B cell (primary cell): ENCODE measurements at regions not wholly inside any gene's neighbourhood (a gene's known extent, or its start where the extent isn't known, plus 50 kb on each side); places are given as distances from the start of the nearest gene placed in this dataset.

Experiments
- ATAC-seq: fragments of 200-7000 bp; cut with Tn5 transposase; one replicate; pipeline ENCODE4 v1.10.0; 2021; ENCODE audit warnings: low read depth, mild to moderate bottlenecking, moderate number of reproducible peaks, moderate library complexity
- CTCF ChIA-PET: fragments of 350-600 bp; sonication (Branson Sonifier 250); formaldehyde crosslinking; loops from one replicate; lab custom pipeline; 2021; ENCODE audit warnings: antibody characterized with exemption, inconsistent platforms; lab: Charles Lee
- POLR2A ChIA-PET: fragments of 350-600 bp; sonication (Branson Sonifier 250); formaldehyde crosslinking; loops from one replicate; lab custom pipeline; 2021; ENCODE audit warnings: antibody characterized with exemption; lab: Charles Lee
- DNase-seq: peaks from one replicate; pipeline ENCODE4 v3.0.0; 2013
- H2AFZ ChIP-seq: 2 replicates; pipeline ENCODE4 v1.6.1; 2012; ENCODE audit warnings: mild to moderate bottlenecking, low read depth, low read length; ENCODE audit not compliant: insufficient read depth, poor library complexity, severe bottlenecking
- H3K27ac ChIP-seq, 2 donors: 1 replicate in 1 of 2; 2 replicates in 1 of 2; pipeline ENCODE4 v1.5.1; 2012 to 2013; ENCODE audit warnings: low read length in 2 of 2, mild to moderate bottlenecking in 2 of 2, moderate library complexity in 1 of 2
- H3K27me3 ChIP-seq, 4 experiments: fragments of 200-600 bp in 1 of 4; sonication (generic) in 1 of 4; replicated peaks in 1 of 4; 1 replicate in 2 of 4; 2 replicates in 2 of 4; pipeline versions ENCODE4 v1.6.1 to v1.7.0; 2013 to 2016; ENCODE audit warnings: low read length in 3 of 4, mild to moderate bottlenecking in 2 of 4, mixed read lengths in 1 of 4, moderate library complexity in 1 of 4; ENCODE audit not compliant: insufficient read depth in 4 of 4, control insufficient read depth in 3 of 4; ENCODE audit errors: control extremely low read depth in 1 of 4
- H3K36me3 ChIP-seq, 2 experiments: replicated peaks in 1 of 2; 1 replicate in 1 of 2; 2 replicates in 1 of 2; pipeline versions ENCODE4 v1.6.1 to v1.7.1; 2013; ENCODE audit warnings: low read length in 1 of 2; ENCODE audit not compliant: insufficient read depth in 2 of 2, control insufficient read depth in 1 of 2; ENCODE audit errors: control extremely low read depth in 1 of 2, extremely low read depth in 1 of 2
- H3K4me1 ChIP-seq, 2 donors: fragments of 200-600 bp in 1 of 2; sonication (generic) in 1 of 2; 1 replicate in 1 of 2; 2 replicates in 1 of 2; pipeline versions ENCODE4 v1.5.1 to v1.6.1; 2013 to 2017; ENCODE audit warnings: low read length in 2 of 2; ENCODE audit not compliant: control insufficient read depth in 2 of 2, insufficient read depth in 2 of 2
- H3K4me2 ChIP-seq: replicated peaks from 2 replicates; pipeline ENCODE3; 2012; ENCODE audit warnings: mild to moderate bottlenecking, low read depth, low read length; ENCODE audit not compliant: poor library complexity, severe bottlenecking
- H3K4me3 ChIP-seq, 5 experiments: fragments of 200-600 bp in 1 of 5; sonication (generic) in 1 of 5; 1 replicate in 3 of 5; 2 replicates in 2 of 5; pipeline versions ENCODE4 v1.5.1 to v1.7.0; 2011 to 2016; ENCODE audit warnings: low read length in 4 of 5, mild to moderate bottlenecking in 4 of 5, low read depth in 2 of 5, control low read depth in 1 of 5, moderate library complexity in 1 of 5; ENCODE audit not compliant: insufficient read depth in 1 of 5; ENCODE audit errors: control extremely low read depth in 1 of 5, extremely low read depth in 1 of 5
- H3K79me2 ChIP-seq: fragments of 200-600 bp; sonication (generic); one replicate; pipeline ENCODE4 v1.6.0; 2016; ENCODE audit warnings: low read length; ENCODE audit not compliant: control insufficient read depth, insufficient read depth
- H3K9ac ChIP-seq: fragments of 200-600 bp; sonication (generic); 2 replicates; pipeline ENCODE4 v1.6.1; 2017; ENCODE audit warnings: mild to moderate bottlenecking, low read length, moderate library complexity
- H3K9me3 ChIP-seq, 3 donors: one replicate each; pipeline versions ENCODE4 v1.6.1 to v1.7.1; 2013; ENCODE audit warnings: low read length in 2 of 3; ENCODE audit not compliant: control insufficient read depth in 2 of 3, insufficient read depth in 1 of 3; ENCODE audit errors: control extremely low read depth in 1 of 3
- H4K20me1 ChIP-seq: 2 replicates; pipeline ENCODE4 v1.6.0; 2012; ENCODE audit warnings: mild to moderate bottlenecking, low read length; ENCODE audit not compliant: insufficient read depth, control insufficient read depth, poor library complexity, severe bottlenecking
- H3K27ac Mint-ChIP-seq: one replicate; pipeline ENCODE4 v1.8.0; 2021; ENCODE audit warnings: mixed read lengths
- H3K27me3 Mint-ChIP-seq: one replicate; pipeline ENCODE4 v1.8.0; 2021; ENCODE audit warnings: mixed read lengths
- H3K4me1 Mint-ChIP-seq: one replicate; pipeline ENCODE4 v1.8.0; 2021; ENCODE audit warnings: mixed read lengths
- H3K4me3 Mint-ChIP-seq: one replicate; pipeline ENCODE4 v1.8.0; 2021; ENCODE audit warnings: mixed read lengths
- H3K9me3 Mint-ChIP-seq: one replicate; pipeline ENCODE4 v1.8.0; 2022; ENCODE audit warnings: mixed read lengths; ENCODE audit not compliant: insufficient read depth
- CTCF ChIP-seq: fragments of 200-600 bp; IDR thresholded peaks from one replicate; pipeline ENCODE4 v1.8.0; 2022; ENCODE audit warnings: antibody characterized with exemption, mild to moderate bottlenecking
- EZH2 ChIP-seq: IDR thresholded peaks from 2 replicates; pipeline ENCODE4 v1.6.1; 2012; ENCODE audit warnings: borderline replicate concordance, low read depth, mild to moderate bottlenecking, moderate library complexity, low read length; ENCODE audit not compliant: insufficient read depth, poor library complexity, severe bottlenecking
- WGBS: methylation state at CpG from one replicate; pipeline ENCODE4 v1.1.5; 2013; ENCODE audit warnings: missing lambda C conversion rate; ENCODE audit not compliant: insufficient coverage; 5-methylcytosine and 5-hydroxymethylcytosine counted together
- intact Hi-C: fragments of 100-400 bp; cut with micrococcal nuclease; formaldehyde crosslinking; loops from one replicate; pipeline ENCODE4 v1.10.0; 2022

GRCh38 chr9:29974197-29974596 is 2400.9 kb upstream of the C9orf72 start:
- no peaks in the 10 kb centered on the region for H3K36me3 ChIP-seq
- no peak overlapping the region for H3K27ac Mint-ChIP-seq
- H3K4me1 ChIP-seq = no peaks in the 10 kb centered on the region
- no peaks in the 10 kb centered on the region for H3K79me2 ChIP-seq
- no peaks in the 10 kb centered on the region for H3K27me3 ChIP-seq
- H3K27me3 Mint-ChIP-seq = no peaks in the 10 kb centered on the region
- H4K20me1 ChIP-seq = no peaks in the 10 kb centered on the region
- H3K27ac ChIP-seq = no peak overlapping the region
- intact Hi-C loops = no loop called here
- ChIA-PET CTCF (no interaction called here), POLR2A (no interaction called here)
- TF ChIP-seq CTCF (no peak), EZH2 (no peak)
- DNase-seq (no peak), ATAC-seq (no peak)
- no peak overlapping the region for H3K4me3 Mint-ChIP-seq
- WGBS = no CpG with 5 or more reads among the region's 1 CpG
- no peak overlapping the region for H3K4me3 ChIP-seq
- no peaks in the 10 kb centered on the region for H3K4me1 Mint-ChIP-seq
- no peak overlapping the region for H2AFZ ChIP-seq
- H3K4me2 ChIP-seq = no peak overlapping the region
- H3K9me3 Mint-ChIP-seq = no peaks in the 10 kb centered on the region
- H3K9me3 ChIP-seq = peaks cover 0 to 11% (median 0%) of the 10 kb centered on the region in 3 donors
- no peak overlapping the region for H3K9ac ChIP-seq

DNA sequence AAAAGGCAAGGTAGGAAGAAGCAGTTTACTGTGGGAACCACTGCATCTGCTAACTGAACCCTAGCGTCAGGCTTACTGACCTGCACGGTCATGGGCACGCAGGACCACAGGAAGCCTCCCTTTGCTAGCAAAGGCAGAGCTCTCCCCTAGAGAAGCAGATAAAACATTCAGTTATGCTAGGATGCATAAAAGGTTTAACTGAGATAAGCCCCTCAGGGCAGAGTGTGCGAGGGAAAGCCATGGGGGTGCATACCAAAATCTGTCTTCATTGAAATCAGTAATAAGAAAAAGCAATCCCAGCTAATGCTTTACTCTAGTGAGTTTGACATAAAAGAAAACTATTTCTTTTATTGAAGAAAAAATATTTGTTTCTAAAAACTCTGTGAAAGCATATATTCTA is 2403.7 kb upstream of the C9orf72 start:
- Histone ChIP-seq H3K9ac (no peak overlapping the region), H3K36me3 (no peaks in the 10 kb centered on the region), H3K4me1 (no peaks in the 10 kb centered on the region), H3K79me2 (no peaks in the 10 kb centered on the region), H3K27me3 (no peaks in the 10 kb centered on the region), H3K9me3 (no peaks in the 10 kb centered on the region), H2AFZ (no peak overlapping the region), H3K4me2 (no peak overlapping the region), H3K4me3 (no peak overlapping the region), H3K27ac (no peak overlapping the region), H4K20me1 (no peaks in the 10 kb centered on the region)
- DNase-seq (no peak), ATAC-seq (no peak)
- ChIA-PET CTCF (no interaction called here), POLR2A (no interaction called here)
- no peaks in the 10 kb centered on the region for H3K4me1 Mint-ChIP-seq
- no peaks in the 10 kb centered on the region for H3K9me3 Mint-ChIP-seq
- no peak for TF ChIP-seq EZH2
- TF ChIP-seq CTCF = no peak
- H3K27ac Mint-ChIP-seq = no peak overlapping the region
- 100% methylated on average over 3 of the region's 4 CpGs for WGBS
- H3K4me3 Mint-ChIP-seq = no peak overlapping the region
- intact Hi-C loops = no loop called here
- no peaks in the 10 kb centered on the region for H3K27me3 Mint-ChIP-seq
